ENCODE measurements at regions not wholly inside any gene's neighbourhood (a gene's known extent, or its start where the extent isn't known, plus 50 kb on each side); places are given as distances from the start of the nearest gene placed in this dataset.

- Histone ChIP-seq H3K36me3 (ENCODE audit: control insufficient read depth, insufficient read depth, low read length) (no peaks in the 10 kb centered on the region), H3K27ac (no peak overlapping the region)
- no peak for TF ChIP-seq CTCF (IDR thresholded peaks at IDR 0.05)
Observed at GRCh38 chr7:17530244-17530643, 231.8 kb downstream of the AHR start.

GRCh38 chr7:17530741-17531421, 232.4 kb downstream of the AHR start:
- Histone ChIP-seq H3K27me3 (ENCODE audit: control insufficient read depth, insufficient read depth, low read length) (no peaks in the 10 kb centered on the region), H3K4me2 (ENCODE audit: low read length) (no peak overlapping the region), H3K4me1 (no peaks in the 10 kb centered on the region), H3K9me3 (ENCODE audit: control insufficient read depth, low read length) (no peaks in the 10 kb centered on the region), H3K79me2 (no peaks in the 10 kb centered on the region), H3K36me3 (ENCODE audit: control insufficient read depth, insufficient read depth, low read length) (no peaks in the 10 kb centered on the region), H2AFZ (no peak overlapping the region), H3K27ac (no peak overlapping the region), H3K4me3 (ENCODE audit: low read depth, low read length) (no peak overlapping the region), H3K9ac (no peak overlapping the region)
- TF ChIP-seq CTCF (IDR thresholded peaks at IDR 0.05): no peak

More at GRCh38 chr7:17530244-17530643, 231.8 kb downstream of the AHR start:
- no peaks in the 10 kb centered on the region for H3K4me1 ChIP-seq
- no peaks in the 10 kb centered on the region for H3K27me3 ChIP-seq (ENCODE audit: control insufficient read depth, insufficient read depth, low read length)
- no peaks in the 10 kb centered on the region for H3K9me3 ChIP-seq (ENCODE audit: control insufficient read depth, low read length)
- no peak overlapping the region for H3K4me2 ChIP-seq (ENCODE audit: low read length)
- H3K4me3 ChIP-seq (ENCODE audit: low read depth, low read length): no peak overlapping the region
- no peak overlapping the region for H2AFZ ChIP-seq
- no peak overlapping the region for H3K9ac ChIP-seq
- H3K79me2 ChIP-seq: no peaks in the 10 kb centered on the region

- Histone ChIP-seq H3K4me1 (no peaks in the 10 kb centered on the region), H3K79me2 (no peaks in the 10 kb centered on the region), H3K9me3 (ENCODE audit: control insufficient read depth, low read length) (no peaks in the 10 kb centered on the region), H3K9ac (no peak overlapping the region), H3K4me2 (ENCODE audit: low read length) (no peak overlapping the region), H3K4me3 (ENCODE audit: low read depth, low read length) (no peak overlapping the region), H3K36me3 (ENCODE audit: control insufficient read depth, insufficient read depth, low read length) (no peaks in the 10 kb centered on the region), H3K27ac (no peak overlapping the region), H2AFZ (no peak overlapping the region), H3K27me3 (ENCODE audit: control insufficient read depth, insufficient read depth, low read length) (no peaks in the 10 kb centered on the region)
- TF ChIP-seq CTCF (IDR thresholded peaks at IDR 0.05): no peak
Observed at GRCh38 chr7:17532861-17533404, 234.5 kb downstream of the AHR start.

GRCh38 chr7:17534348-17534747, 235.9 kb downstream of the AHR start:
- no peak overlapping the region for H2AFZ ChIP-seq
- no peak for TF ChIP-seq CTCF (IDR thresholded peaks at IDR 0.05)
- H3K27me3 ChIP-seq (ENCODE audit: control insufficient read depth, insufficient read depth, low read length): no peaks in the 10 kb centered on the region
- no peaks in the 10 kb centered on the region for H3K79me2 ChIP-seq
- H3K4me2 ChIP-seq (ENCODE audit: low read length): no peak overlapping the region
- H3K27ac ChIP-seq: no peak overlapping the region
- no peaks in the 10 kb centered on the region for H3K36me3 ChIP-seq (ENCODE audit: control insufficient read depth, insufficient read depth, low read length)
- no peaks in the 10 kb centered on the region for H3K4me1 ChIP-seq
- no peak overlapping the region for H3K9ac ChIP-seq
- H3K4me3 ChIP-seq (ENCODE audit: low read depth, low read length): no peak overlapping the region
- no peaks in the 10 kb centered on the region for H3K9me3 ChIP-seq (ENCODE audit: control insufficient read depth, low read length)

- TF ChIP-seq CTCF (IDR thresholded peaks at IDR 0.05): no peak
- H3K27me3 ChIP-seq (ENCODE audit: control insufficient read depth, insufficient read depth, low read length): no peaks in the 10 kb centered on the region
- no peaks in the 10 kb centered on the region for H3K9me3 ChIP-seq (ENCODE audit: control insufficient read depth, low read length)
- no peak overlapping the region for H3K4me2 ChIP-seq (ENCODE audit: low read length)
- H2AFZ ChIP-seq: no peak overlapping the region
- H3K4me3 ChIP-seq (ENCODE audit: low read depth, low read length): no peak overlapping the region
- no peaks in the 10 kb centered on the region for H3K36me3 ChIP-seq (ENCODE audit: control insufficient read depth, insufficient read depth, low read length)
- H3K4me1 ChIP-seq: no peaks in the 10 kb centered on the region
- H3K9ac ChIP-seq: no peak overlapping the region
- no peak overlapping the region for H3K27ac ChIP-seq
- H3K79me2 ChIP-seq: no peaks in the 10 kb centered on the region
Observed at GRCh38 chr7:17535776-17536175, 237.3 kb downstream of the AHR start.
